Mesendoderm (in vitro differentiated cells): ENCODE measurements at regions not wholly inside any gene's neighbourhood (a gene's known extent, or its start where the extent isn't known, plus 50 kb on each side); places are given as distances from the start of the nearest gene placed in this dataset.

ENCODE experiments used
- DNase-seq: peaks from one replicate; pipeline ENCODE4 v3.0.0; 2013
- H2AK5ac ChIP-seq: 2 replicates; pipeline ENCODE4 v1.6.1; 2013; ENCODE audit warnings: low read length, inconsistent platforms
- H2BK120ac ChIP-seq: 2 replicates; pipeline ENCODE4 v1.6.1; 2013; ENCODE audit warnings: low read depth, mild to moderate bottlenecking, low read length, moderate library complexity, mixed read lengths
- H2BK15ac ChIP-seq: replicated peaks from 2 replicates; pipeline ENCODE4 v1.6.1; 2013; ENCODE audit warnings: low read depth, mild to moderate bottlenecking, moderate library complexity
- H2BK5ac ChIP-seq: 2 replicates; pipeline ENCODE4 v1.6.1; 2013; ENCODE audit warnings: low read length, inconsistent platforms
- H3K18ac ChIP-seq: 2 replicates; pipeline ENCODE4 v1.6.1; 2013; ENCODE audit warnings: mild to moderate bottlenecking, low read length, mixed read lengths
- H3K23ac ChIP-seq: one replicate; pipeline ENCODE4 v1.6.1; 2013; ENCODE audit warnings: low read length
- H3K27ac ChIP-seq: 2 replicates; pipeline ENCODE4 v1.5.1; 2013; ENCODE audit warnings: low read depth, mild to moderate bottlenecking, inconsistent platforms, low read length, moderate library complexity
- H3K27me3 ChIP-seq: 2 replicates; pipeline ENCODE4 v1.6.1; 2013; ENCODE audit warnings: low read length, control low read depth, mild to moderate bottlenecking, inconsistent platforms; ENCODE audit not compliant: insufficient read depth, poor library complexity
- H3K36me3 ChIP-seq: 2 replicates; pipeline ENCODE4 v1.6.1; 2013; ENCODE audit warnings: low read length, inconsistent platforms; ENCODE audit not compliant: control insufficient read depth, insufficient read depth
- H3K4ac ChIP-seq: one replicate; pipeline ENCODE4 v1.6.1; 2013; ENCODE audit warnings: low read depth, mild to moderate bottlenecking, low read length, moderate library complexity
- H3K4me1 ChIP-seq: 2 replicates; pipeline ENCODE4 v1.6.1; 2013; ENCODE audit warnings: low read depth, low read length, inconsistent platforms; ENCODE audit not compliant: control insufficient read depth
- H3K4me2 ChIP-seq: 2 replicates; pipeline ENCODE4 v1.6.1; 2013; ENCODE audit warnings: low read length
- H3K4me3 ChIP-seq: 2 replicates; pipeline ENCODE4 v1.5.1; 2013; ENCODE audit warnings: mild to moderate bottlenecking, low read length
- H3K56ac ChIP-seq: one replicate; pipeline ENCODE4 v1.6.1; 2013; ENCODE audit warnings: low read length
- H3K79me1 ChIP-seq: 2 replicates; pipeline ENCODE4 v1.6.1; 2013; ENCODE audit warnings: low read length, inconsistent platforms
- H3K79me2 ChIP-seq: 2 replicates; pipeline ENCODE4 v1.6.1; 2013; ENCODE audit warnings: mild to moderate bottlenecking, low read length; ENCODE audit not compliant: control insufficient read depth, insufficient read depth
- H3K9ac ChIP-seq: 2 replicates; pipeline ENCODE4 v1.6.1; 2013; ENCODE audit warnings: low read length, inconsistent platforms
- H4K5ac ChIP-seq: one replicate; pipeline ENCODE4 v1.6.1; 2013; ENCODE audit warnings: low read length
- H4K8ac ChIP-seq: one replicate; pipeline ENCODE4 v1.6.1; 2013; ENCODE audit warnings: low read depth, mild to moderate bottlenecking, control low read depth, low read length, moderate library complexity
- WGBS: extraction: QIAGEN DNeasy Blood & Tissue Kit; methylation state at CpG from one replicate; pipeline ENCODE4 v1.1.7; 2013; ENCODE audit warnings: low lambda C conversion rate, missing lambda C conversion rate; ENCODE audit not compliant: insufficient coverage; ENCODE audit errors: extremely low coverage; 5-methylcytosine and 5-hydroxymethylcytosine counted together

- Histone ChIP-seq H3K9ac (no peak overlapping the region), H3K4me3 (no peak overlapping the region), H3K27me3 (no peaks in the 10 kb centered on the region), H3K79me1 (no peaks in the 10 kb centered on the region), H3K4me2 (no peak overlapping the region), H3K4me1 (no peaks in the 10 kb centered on the region), H3K56ac (no peak overlapping the region), H2AK5ac (no peak overlapping the region), H3K36me3 (no peaks in the 10 kb centered on the region), H2BK120ac (no peak overlapping the region), H3K4ac (no peak overlapping the region), H4K5ac (no peak overlapping the region), H3K18ac (no peak overlapping the region), H3K27ac (no peak overlapping the region), H4K8ac (no peak overlapping the region), H2BK15ac (no peak overlapping the region), H2BK5ac (no peak overlapping the region), H3K79me2 (no peaks in the 10 kb centered on the region), H3K23ac (no peak overlapping the region)
- WGBS = no CpG with 5 or more reads among the region's 13 CpGs
- DNase-seq = no peak
These were observed 305.3 kb downstream of the TEX29 start for GRCh38 chr13:111625526-111626315.

GRCh38 chr13:111626371-111627305 is 306.2 kb downstream of the TEX29 start:
- Histone ChIP-seq H3K27me3 (no peaks in the 10 kb centered on the region), H3K56ac (no peak overlapping the region), H3K23ac (no peak overlapping the region), H3K4me3 (no peak overlapping the region), H2BK5ac (no peak overlapping the region), H3K79me2 (no peaks in the 10 kb centered on the region), H3K27ac (no peak overlapping the region), H3K79me1 (no peaks in the 10 kb centered on the region), H2AK5ac (no peak overlapping the region), H2BK15ac (no peak overlapping the region), H3K36me3 (no peaks in the 10 kb centered on the region), H3K4ac (no peak overlapping the region), H3K4me1 (no peaks in the 10 kb centered on the region), H3K9ac (no peak overlapping the region), H4K8ac (no peak overlapping the region), H4K5ac (no peak overlapping the region), H2BK120ac (no peak overlapping the region), H3K18ac (no peak overlapping the region), H3K4me2 (no peak overlapping the region)
- WGBS = no CpG with 5 or more reads among the region's 18 CpGs
- DNase-seq = no peak

- WGBS = no CpG with 5 or more reads among the region's 13 CpGs
- Histone ChIP-seq H2AK5ac (no peak overlapping the region), H3K9ac (no peak overlapping the region), H4K5ac (no peak overlapping the region), H2BK15ac (no peak overlapping the region), H3K36me3 (no peaks in the 10 kb centered on the region), H2BK5ac (no peak overlapping the region), H3K79me1 (no peaks in the 10 kb centered on the region), H3K27me3 (no peaks in the 10 kb centered on the region), H4K8ac (no peak overlapping the region), H3K27ac (no peak overlapping the region), H3K4me1 (no peaks in the 10 kb centered on the region), H3K4me3 (no peak overlapping the region), H3K4me2 (no peak overlapping the region), H3K56ac (no peak overlapping the region), H3K18ac (no peak overlapping the region), H2BK120ac (no peak overlapping the region), H3K4ac (no peak overlapping the region), H3K23ac (no peak overlapping the region), H3K79me2 (no peaks in the 10 kb centered on the region)
- no peak for DNase-seq
These were observed 307.2 kb downstream of the TEX29 start for GRCh38 chr13:111627596-111627995.

GRCh38 chr13:111629016-111629415 is 308.6 kb downstream of the TEX29 start:
- Histone ChIP-seq H3K56ac (no peak overlapping the region), H3K4ac (no peak overlapping the region), H3K27me3 (no peaks in the 10 kb centered on the region), H3K4me1 (no peaks in the 10 kb centered on the region), H2BK5ac (no peak overlapping the region), H2AK5ac (no peak overlapping the region), H2BK120ac (no peak overlapping the region), H3K79me1 (no peaks in the 10 kb centered on the region), H2BK15ac (no peak overlapping the region), H4K5ac (no peak overlapping the region), H4K8ac (no peak overlapping the region), H3K79me2 (no peaks in the 10 kb centered on the region), H3K9ac (no peak overlapping the region), H3K36me3 (no peaks in the 10 kb centered on the region), H3K23ac (no peak overlapping the region), H3K18ac (no peak overlapping the region), H3K27ac (no peak overlapping the region), H3K4me2 (no peak overlapping the region), H3K4me3 (no peak overlapping the region)
- DNase-seq = no peak
- no CpG with 5 or more reads among the region's 11 CpGs for WGBS

GRCh38 chr13:111629457-111629856 is 309.0 kb downstream of the TEX29 start:
- Histone ChIP-seq H2BK15ac (no peak overlapping the region), H4K8ac (no peak overlapping the region), H3K27me3 (no peaks in the 10 kb centered on the region), H3K9ac (no peak overlapping the region), H3K56ac (no peak overlapping the region), H3K4me2 (no peak overlapping the region), H3K36me3 (no peaks in the 10 kb centered on the region), H3K4me1 (no peaks in the 10 kb centered on the region), H4K5ac (no peak overlapping the region), H3K4me3 (no peak overlapping the region), H3K27ac (no peak overlapping the region), H3K18ac (no peak overlapping the region), H2AK5ac (no peak overlapping the region), H2BK5ac (no peak overlapping the region), H3K23ac (peak overlapping the region; percentile 29), H2BK120ac (no peak overlapping the region), H3K79me1 (no peaks in the 10 kb centered on the region), H3K79me2 (no peaks in the 10 kb centered on the region), H3K4ac (no peak overlapping the region)
- DNase-seq = no peak
- no CpG with 5 or more reads among the region's 15 CpGs for WGBS
